OCI-LY7 (cell line): ENCODE measurements at regions not wholly inside any gene's neighbourhood (a gene's known extent, or its start where the extent isn't known, plus 50 kb on each side); places are given as distances from the start of the nearest gene placed in this dataset.

Experiments used
- BruUV-seq: library from RNA; stranded (reverse); fragments of 400-500 nt; replicated peaks from 2 replicates; lab custom pipeline; 2021; lab: Mats Ljungman, UMichigan
- CTCF ChIA-PET: fragments of 300-600 bp; sonication (Branson Sonifier 250); formaldehyde crosslinking; loops from one replicate; lab custom pipeline; 2022; ENCODE audit warnings: antibody characterized with exemption; ENCODE audit not compliant: unreplicated experiment; lab: Charles Lee
- POLR2A ChIA-PET: fragments of 300-600 bp; sonication (Branson Sonifier 250); formaldehyde crosslinking; loops from one replicate; lab custom pipeline; 2022; ENCODE audit warnings: antibody characterized with exemption; lab: Charles Lee
- DNase-seq: peaks from one replicate; pipeline ENCODE4 v3.0.0-alpha.2; 2015; ENCODE audit warnings: low spot score
- H2AFZ ChIP-seq: fragments of 200-600 bp; sonication (generic), shearing (Covaris generic); 2 replicates; pipeline ENCODE4 v1.6.1; 2014; ENCODE audit warnings: mild to moderate bottlenecking, antibody characterized with exemption, low read length, moderate library complexity
- H3K27ac ChIP-seq: fragments of 200-600 bp; sonication (generic); 2 replicates; pipeline ENCODE4 v1.5.1; 2014; ENCODE audit warnings: mixed run types, low read depth, mild to moderate bottlenecking, moderate library complexity, low read length, inconsistent platforms; ENCODE audit not compliant: poor library complexity, severe bottlenecking
- H3K36me3 ChIP-seq: fragments of 200-600 bp; sonication (generic); 2 replicates; pipeline ENCODE4 v1.6.1; 2014; ENCODE audit warnings: mild to moderate bottlenecking, antibody characterized with exemption, low read length, moderate library complexity, mixed read lengths; ENCODE audit not compliant: insufficient read depth
- H3K4me1 ChIP-seq: fragments of 200-600 bp; sonication (generic); 2 replicates; pipeline ENCODE4 v1.5.1; 2014; ENCODE audit warnings: mild to moderate bottlenecking, low read length; ENCODE audit not compliant: insufficient read depth, poor library complexity, severe bottlenecking
- H3K4me2 ChIP-seq: fragments of 200-600 bp; sonication (generic); 2 replicates; pipeline ENCODE4 v1.6.1; 2014; ENCODE audit warnings: mild to moderate bottlenecking, low read length
- H3K4me3 ChIP-seq: fragments of 200-600 bp; sonication (generic); 2 replicates; pipeline ENCODE4 v1.5.1; 2014; ENCODE audit warnings: mild to moderate bottlenecking, low read depth, low read length; ENCODE audit not compliant: poor library complexity, severe bottlenecking
- H3K79me2 ChIP-seq: fragments of 200-600 bp; sonication (generic); 2 replicates; pipeline ENCODE4 v1.6.1; 2016; ENCODE audit warnings: low read depth, mild to moderate bottlenecking, low read length, moderate library complexity, mixed read lengths; ENCODE audit not compliant: insufficient read depth
- H3K9me2 ChIP-seq: fragments of 200-600 bp; sonication (generic); 2 replicates; pipeline ENCODE4 v1.6.1; 2016; ENCODE audit warnings: mild to moderate bottlenecking, low read length, mixed read lengths; ENCODE audit not compliant: insufficient read depth
- H3K9me3 ChIP-seq: fragments of 200-600 bp; sonication (generic); 2 replicates; pipeline ENCODE4 v1.6.1; 2014; ENCODE audit warnings: mild to moderate bottlenecking, mixed run types, low read length, mixed read lengths
- H4K20me1 ChIP-seq: fragments of 200-600 bp; sonication (generic); 2 replicates; pipeline ENCODE4 v1.6.1; 2014; ENCODE audit warnings: mild to moderate bottlenecking, antibody characterized with exemption, low read length, moderate library complexity, mixed read lengths; ENCODE audit not compliant: insufficient read depth
- CTCF ChIP-seq: fragments of 200-600 bp; sonication (generic); conservative IDR thresholded peaks from 2 replicates; pipeline ENCODE4 v1.5.1; 2014; ENCODE audit warnings: mild to moderate bottlenecking, antibody characterized with exemption, low read length, moderate library complexity, mixed read lengths
- EZH2phosphoT487 ChIP-seq: fragments of 200-600 bp; sonication (generic); IDR thresholded peaks from 2 replicates; pipeline ENCODE4 v1.6.1; 2018; ENCODE audit warnings: low read depth, borderline replicate concordance, mild to moderate bottlenecking, mixed run types, antibody characterized with exemption, low read length, moderate library complexity, mixed read lengths
- intact Hi-C: fragments of 100-400 bp; cut with micrococcal nuclease; formaldehyde crosslinking; loops from one replicate; pipeline ENCODE4 v1.10.0; 2022; ENCODE audit not compliant: unreplicated experiment

- H2AFZ ChIP-seq: no peak overlapping the region
- no peaks in the 10 kb centered on the region for H3K4me1 ChIP-seq
- TF ChIP-seq CTCF (no peak), EZH2phosphoT487 (no peak)
- H3K4me2 ChIP-seq: no peak overlapping the region
- H3K4me3 ChIP-seq: no peak overlapping the region
- no peaks in the 10 kb centered on the region for H3K9me3 ChIP-seq
- no peak overlapping the region for H3K27ac ChIP-seq
- H3K36me3 ChIP-seq: no peaks in the 10 kb centered on the region
- no peaks in the 10 kb centered on the region for H4K20me1 ChIP-seq
- ChIA-PET CTCF (no interaction called here), POLR2A (no interaction called here)
- H3K79me2 ChIP-seq: no peaks in the 10 kb centered on the region
- no peaks in the 10 kb centered on the region for H3K9me2 ChIP-seq
- BruUV-seq: no TSS peak
- no peak for DNase-seq
- intact Hi-C loops: no loop called here
Measured at GRCh38 chrX:39470588-39471407, 627.0 kb downstream of the BCOR start.

DNA sequence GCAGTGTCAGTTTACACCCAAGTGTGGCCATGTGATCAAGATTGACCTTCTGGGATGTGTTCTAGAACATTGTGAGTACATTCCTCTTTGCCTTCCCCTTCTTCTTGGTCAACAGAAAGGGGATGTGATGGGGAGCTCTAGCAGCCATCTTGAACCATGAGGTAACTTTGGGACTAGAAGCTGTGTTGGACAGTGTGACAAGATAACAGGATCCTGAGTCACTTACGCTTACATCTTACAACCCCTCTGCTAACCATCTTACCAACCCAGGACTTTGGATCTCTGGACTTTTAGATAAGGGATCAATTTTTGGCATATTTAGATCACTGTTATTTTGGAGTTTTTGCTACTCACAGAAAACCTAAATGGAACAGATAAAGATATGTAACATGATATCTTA, 625.6 kb downstream of the BCOR start:
- Histone ChIP-seq H3K9me3 (no peaks in the 10 kb centered on the region), H3K27ac (no peak overlapping the region), H4K20me1 (no peaks in the 10 kb centered on the region), H3K9me2 (no peaks in the 10 kb centered on the region), H3K4me2 (no peak overlapping the region), H3K4me1 (no peaks in the 10 kb centered on the region), H3K36me3 (no peaks in the 10 kb centered on the region), H3K4me3 (no peak overlapping the region), H2AFZ (no peak overlapping the region), H3K79me2 (no peaks in the 10 kb centered on the region)
- no peak for DNase-seq
- BruUV-seq: no TSS peak
- ChIA-PET POLR2A (no interaction called here), CTCF (no interaction called here)
- TF ChIP-seq CTCF (no peak), EZH2phosphoT487 (no peak)
- intact Hi-C loops: no loop called here

- H4K20me1 ChIP-seq: no peaks in the 10 kb centered on the region
- no peak overlapping the region for H2AFZ ChIP-seq
- TF ChIP-seq CTCF: no peak
- no peak for TF ChIP-seq EZH2phosphoT487
- no peaks in the 10 kb centered on the region for H3K9me3 ChIP-seq
- H3K4me3 ChIP-seq: no peak overlapping the region
- no peaks in the 10 kb centered on the region for H3K36me3 ChIP-seq
- DNase-seq: no peak
- no peaks in the 10 kb centered on the region for H3K9me2 ChIP-seq
- H3K79me2 ChIP-seq: no peaks in the 10 kb centered on the region
- no peak overlapping the region for H3K27ac ChIP-seq
- no peaks in the 10 kb centered on the region for H3K4me1 ChIP-seq
- BruUV-seq: no TSS peak
- CTCF ChIA-PET: no interaction called here
- POLR2A ChIA-PET: no interaction called here
- intact Hi-C loops: no loop called here
- no peak overlapping the region for H3K4me2 ChIP-seq
Measured at GRCh38 chrX:39473812-39474211, 623.9 kb downstream of the BCOR start.
